Upper lobe of right lung (tissue), 1 donor: ENCODE measurements at regions not wholly inside any gene's neighbourhood (a gene's known extent, or its start where the extent isn't known, plus 50 kb on each side); places are given as distances from the start of the nearest gene placed in this dataset.

Source experiments
- ATAC-seq: fragments of 200-7000 bp; cut with Tn5 transposase; one replicate; pipeline ENCODE4 v1.9.1; 2020; ENCODE audit warnings: mild to moderate bottlenecking, moderate library complexity
- DNase-seq: peaks from one replicate; pipeline ENCODE4 v3.0.0-alpha.2; 2020
- H3K27ac ChIP-seq: fragments of 200-600 bp; one replicate; pipeline ENCODE4 v1.8.0; 2022
- H3K27me3 ChIP-seq: fragments of 200-600 bp; one replicate; pipeline ENCODE4 v1.8.0; 2022; ENCODE audit warnings: mild to moderate bottlenecking
- H3K36me3 ChIP-seq: fragments of 200-600 bp; one replicate; pipeline ENCODE4 v1.8.0; 2022
- H3K4me1 ChIP-seq: fragments of 200-600 bp; one replicate; pipeline ENCODE4 v1.8.0; 2022
- H3K4me3 ChIP-seq: fragments of 200-600 bp; one replicate; pipeline ENCODE4 v1.8.0; 2022; ENCODE audit warnings: mild to moderate bottlenecking
- H3K9me3 ChIP-seq: fragments of 200-600 bp; one replicate; pipeline ENCODE4 v1.8.0; 2022
- intact Hi-C: fragments of 100-400 bp; cut with DNase I; formaldehyde crosslinking; loops from one replicate; pipeline ENCODE4 v1.11.0; 2022
- TF ChIP-seq, protein P1 (sequence below): fragments of 200-600 bp; IDR thresholded peaks from one replicate; pipeline ENCODE4 v1.8.0; 2022; ENCODE audit warnings: antibody characterized with exemption
- donor health status: DM: no; HTN: yes; CAD: no; lungs with severe emphysema.

DNA sequence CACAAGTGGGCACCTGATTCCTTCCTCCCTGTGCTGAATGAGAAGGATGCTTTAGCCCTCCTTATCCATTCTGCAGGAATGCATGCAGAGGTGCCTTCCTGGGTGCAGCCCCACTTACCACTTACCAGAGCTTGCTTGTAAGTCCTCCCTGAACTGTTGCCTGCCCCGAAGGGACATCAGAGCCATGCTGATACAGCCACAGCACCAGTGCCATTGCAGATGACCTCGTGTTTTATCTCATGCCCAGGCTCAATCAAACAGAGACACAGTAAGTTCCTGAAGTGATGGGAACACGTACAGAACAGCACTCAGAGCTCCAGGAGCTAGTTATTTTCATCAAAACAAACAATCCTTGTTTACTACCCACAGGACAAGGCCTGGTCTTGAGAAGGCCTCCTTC lies 81.9 kb downstream of the ATP1A1 start:
- TF ChIP-seq, protein P1, sequence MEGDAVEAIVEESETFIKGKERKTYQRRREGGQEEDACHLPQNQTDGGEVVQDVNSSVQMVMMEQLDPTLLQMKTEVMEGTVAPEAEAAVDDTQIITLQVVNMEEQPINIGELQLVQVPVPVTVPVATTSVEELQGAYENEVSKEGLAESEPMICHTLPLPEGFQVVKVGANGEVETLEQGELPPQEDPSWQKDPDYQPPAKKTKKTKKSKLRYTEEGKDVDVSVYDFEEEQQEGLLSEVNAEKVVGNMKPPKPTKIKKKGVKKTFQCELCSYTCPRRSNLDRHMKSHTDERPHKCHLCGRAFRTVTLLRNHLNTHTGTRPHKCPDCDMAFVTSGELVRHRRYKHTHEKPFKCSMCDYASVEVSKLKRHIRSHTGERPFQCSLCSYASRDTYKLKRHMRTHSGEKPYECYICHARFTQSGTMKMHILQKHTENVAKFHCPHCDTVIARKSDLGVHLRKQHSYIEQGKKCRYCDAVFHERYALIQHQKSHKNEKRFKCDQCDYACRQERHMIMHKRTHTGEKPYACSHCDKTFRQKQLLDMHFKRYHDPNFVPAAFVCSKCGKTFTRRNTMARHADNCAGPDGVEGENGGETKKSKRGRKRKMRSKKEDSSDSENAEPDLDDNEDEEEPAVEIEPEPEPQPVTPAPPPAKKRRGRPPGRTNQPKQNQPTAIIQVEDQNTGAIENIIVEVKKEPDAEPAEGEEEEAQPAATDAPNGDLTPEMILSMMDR: no peak
- H3K36me3 ChIP-seq: no peaks in the 10 kb centered on the region
- no peak for DNase-seq
- no peak overlapping the region for H3K27ac ChIP-seq
- H3K27me3 ChIP-seq: no peaks in the 10 kb centered on the region
- intact Hi-C loops: no loop called here
- no peak for ATAC-seq
- H3K4me3 ChIP-seq: no peak overlapping the region
- H3K4me1 ChIP-seq: no peaks in the 10 kb centered on the region
- H3K9me3 ChIP-seq: no peaks in the 10 kb centered on the region

DNA sequence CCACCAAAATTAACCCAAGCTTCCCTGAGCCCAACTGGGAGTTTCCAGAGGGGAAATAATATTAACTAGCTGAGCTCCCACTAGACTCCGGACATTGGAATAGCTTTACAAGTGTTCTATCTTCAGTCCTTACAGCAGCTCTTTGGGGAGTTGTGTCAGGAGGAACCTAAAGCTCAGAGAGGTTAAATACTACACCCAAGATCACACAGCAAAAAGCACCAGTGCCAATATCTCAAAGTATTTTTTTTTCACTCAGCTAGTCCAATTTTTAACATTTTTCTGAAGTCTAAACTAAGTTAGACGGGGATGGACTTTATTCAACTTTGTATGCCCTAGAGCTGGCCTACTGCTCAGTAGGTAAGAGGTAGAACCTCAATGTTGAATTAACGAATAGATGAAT lies 82.5 kb downstream of the ATP1A1 start:
- intact Hi-C loops: no loop called here
- H3K9me3 ChIP-seq: no peaks in the 10 kb centered on the region
- no peak overlapping the region for H3K4me3 ChIP-seq
- ATAC-seq: no peak
- TF ChIP-seq, protein P1: no peak
- no peak for DNase-seq
- H3K36me3 ChIP-seq: no peaks in the 10 kb centered on the region
- H3K27me3 ChIP-seq: no peaks in the 10 kb centered on the region
- no peak overlapping the region for H3K27ac ChIP-seq
- no peaks in the 10 kb centered on the region for H3K4me1 ChIP-seq

DNA sequence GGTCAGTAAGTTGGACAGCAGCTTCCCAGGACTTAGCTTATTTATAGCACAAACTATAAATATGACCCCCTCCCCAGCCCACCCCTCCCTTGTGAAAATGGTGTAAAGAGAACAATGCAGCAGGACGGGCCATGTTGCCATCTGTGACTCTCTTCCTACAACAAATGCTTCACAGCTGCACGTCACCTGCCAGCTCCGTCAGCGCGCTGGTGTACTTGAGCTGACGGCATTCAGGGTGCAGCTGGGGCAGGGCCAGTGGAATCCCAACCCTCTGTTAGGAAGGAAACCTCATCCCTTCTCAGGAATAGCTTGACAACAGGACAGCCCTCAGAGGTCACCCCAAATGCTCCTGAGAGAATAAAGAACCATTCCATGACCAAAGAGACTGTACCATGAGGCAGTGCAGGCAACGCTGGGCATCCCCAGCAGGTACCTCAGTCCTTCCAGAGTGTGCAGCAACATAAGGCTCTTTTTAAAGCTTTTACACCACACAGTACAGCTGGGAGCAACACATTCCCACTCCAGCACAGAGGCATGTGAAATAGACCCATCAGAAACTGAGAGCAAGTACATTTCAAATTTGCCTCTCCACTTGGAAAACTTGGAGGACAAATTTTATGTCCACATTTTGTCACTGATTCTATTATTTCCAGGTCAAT lies 85.0 kb downstream of the ATP1A1 start:
- H3K4me3 ChIP-seq: no peak overlapping the region
- H3K27ac ChIP-seq: no peak overlapping the region
- no peak for DNase-seq
- peak; percentile 29 for ATAC-seq
- intact Hi-C loops: no loop called here
- no peaks in the 10 kb centered on the region for H3K27me3 ChIP-seq
- TF ChIP-seq, protein P1: no peak
- no peaks in the 10 kb centered on the region for H3K9me3 ChIP-seq
- no peaks in the 10 kb centered on the region for H3K4me1 ChIP-seq
- no peaks in the 10 kb centered on the region for H3K36me3 ChIP-seq

DNA sequence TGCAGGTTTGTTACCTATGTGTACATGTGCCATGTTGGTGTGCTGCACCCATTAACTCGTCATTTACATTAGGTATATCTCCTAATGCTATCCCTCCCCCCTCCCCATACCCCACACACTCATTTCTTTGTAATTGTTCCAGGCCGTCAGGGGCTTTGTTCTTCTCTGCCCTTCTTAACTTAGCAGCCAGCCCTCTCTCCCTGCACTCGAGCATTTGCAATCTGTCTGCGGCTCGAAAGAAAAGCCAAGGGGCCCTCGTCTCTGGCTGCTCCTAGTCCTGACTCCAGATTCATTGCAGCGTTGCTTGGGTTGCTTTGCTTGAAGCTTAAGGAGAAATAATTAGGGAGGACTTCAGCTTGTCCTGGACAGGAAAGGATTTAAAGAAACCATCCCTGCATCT lies 85.7 kb downstream of the ATP1A1 start:
- Histone ChIP-seq H3K9me3 (no peaks in the 10 kb centered on the region), H3K4me1 (no peaks in the 10 kb centered on the region), H3K4me3 (no peak overlapping the region), H3K36me3 (no peaks in the 10 kb centered on the region), H3K27ac (no peak overlapping the region), H3K27me3 (no peaks in the 10 kb centered on the region)
- no peak for DNase-seq
- TF ChIP-seq, protein P1: no peak
- intact Hi-C loops: no loop called here
- ATAC-seq: no peak

DNA sequence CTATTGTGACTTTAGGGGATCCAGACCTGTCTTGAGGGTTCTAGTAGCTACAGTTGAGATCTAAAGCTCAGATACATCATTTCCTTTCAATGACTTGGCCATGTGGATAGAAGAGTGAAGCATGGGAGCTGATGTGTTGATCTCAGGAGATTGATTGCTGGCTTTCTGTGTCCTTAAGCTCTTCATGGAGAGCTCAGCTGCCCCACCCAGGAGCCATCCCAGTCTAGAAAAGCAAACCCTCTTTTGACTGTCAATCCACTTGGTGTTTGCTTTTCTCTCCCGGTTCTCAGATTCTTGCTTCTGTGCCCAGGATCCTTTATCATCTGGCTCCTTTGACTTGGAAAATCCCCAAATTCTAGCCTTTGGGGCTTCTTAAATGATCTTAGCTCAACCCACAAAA lies 87.2 kb downstream of the ATP1A1 start:
- intact Hi-C loops: no loop called here
- DNase-seq (no peak), ATAC-seq (no peak)
- no peaks in the 10 kb centered on the region for H3K9me3 ChIP-seq
- H3K36me3 ChIP-seq: no peaks in the 10 kb centered on the region
- no peaks in the 10 kb centered on the region for H3K27me3 ChIP-seq
- TF ChIP-seq, protein P1: no peak
- no peak overlapping the region for H3K4me3 ChIP-seq
- H3K27ac ChIP-seq: no peak overlapping the region
- no peaks in the 10 kb centered on the region for H3K4me1 ChIP-seq
